ENCODE measurements at regions not wholly inside any gene's neighbourhood (a gene's known extent, or its start where the extent isn't known, plus 50 kb on each side); places are given as distances from the start of the nearest gene placed in this dataset.

DNA sequence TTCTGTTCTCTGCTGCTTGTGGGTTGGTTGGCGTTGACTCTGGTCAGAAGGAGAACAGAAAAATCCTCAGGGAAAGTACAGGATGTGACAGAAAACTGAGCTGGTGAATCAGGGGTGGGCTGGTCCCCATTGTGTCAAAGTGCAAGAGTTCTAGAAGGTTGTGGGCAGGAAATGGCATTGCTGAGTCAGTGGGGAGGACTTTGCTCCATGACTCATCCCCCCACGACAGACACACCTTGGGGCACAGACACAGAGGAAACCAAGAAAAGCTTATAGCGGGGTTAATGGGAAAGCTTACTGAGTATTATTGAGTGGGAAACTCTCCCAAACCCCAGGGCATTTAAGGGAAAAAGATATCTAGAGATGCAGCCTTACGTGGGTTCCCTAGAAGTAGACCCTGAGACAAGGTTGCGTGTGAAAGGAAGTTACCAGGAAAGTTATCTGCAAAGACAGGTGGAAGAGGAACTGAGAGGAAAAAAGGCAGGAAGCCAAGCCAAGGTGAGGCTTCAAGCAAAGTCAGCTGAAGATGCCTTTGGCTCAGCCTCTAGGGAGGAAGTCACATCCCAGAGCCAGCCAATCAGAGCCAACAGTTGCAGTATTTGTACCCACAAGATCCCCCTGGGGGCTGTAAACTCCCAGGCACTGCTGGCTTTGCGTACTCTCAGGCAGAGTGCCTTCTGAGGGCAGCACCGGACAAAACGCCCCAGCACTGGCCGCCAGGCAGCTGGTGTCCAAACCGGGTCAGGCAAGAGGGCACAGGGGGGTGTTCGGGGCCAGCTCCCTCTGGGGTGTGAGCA lies 86.4 kb downstream of the FOXL1 start:
- no peak for DNase-seq

DNA sequence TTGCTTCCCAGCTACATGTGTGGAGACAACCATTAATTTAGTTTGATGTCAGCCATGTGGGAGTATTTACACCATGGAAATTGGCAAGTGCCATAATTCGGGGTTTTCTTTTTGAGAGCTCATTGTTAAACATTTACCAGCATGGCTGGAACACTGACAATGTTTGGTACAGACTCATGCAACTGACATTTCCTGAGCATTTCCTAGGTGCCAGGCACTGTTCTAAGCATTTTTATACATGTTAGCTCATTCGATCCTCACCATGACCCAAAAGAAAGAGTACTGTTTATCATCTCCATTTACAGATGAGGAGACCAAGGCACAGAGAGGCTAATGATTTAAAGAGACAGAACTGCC lies 86.9 kb downstream of the FOXL1 start:
- DNase-seq, result no peak

DNA sequence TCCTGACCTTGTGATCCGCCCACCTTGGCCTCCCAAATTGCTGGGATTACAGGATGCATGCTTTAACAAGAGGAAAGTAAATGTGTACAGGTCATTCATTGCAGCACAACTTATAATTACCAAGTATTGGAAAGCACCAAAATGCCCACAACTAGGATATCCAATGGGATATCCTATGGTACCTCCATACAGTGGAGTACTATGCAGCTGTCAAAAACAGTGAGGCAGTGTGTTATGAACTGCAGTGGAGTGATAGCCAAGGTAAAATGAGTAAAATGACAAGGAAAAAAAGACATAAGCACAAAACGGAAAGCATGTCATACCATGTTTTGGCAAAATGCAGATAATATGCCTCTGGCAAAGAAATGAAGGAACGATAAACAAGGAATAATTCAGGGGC lies 87.6 kb downstream of the FOXL1 start:
- DNase-seq, result no peak

DNA sequence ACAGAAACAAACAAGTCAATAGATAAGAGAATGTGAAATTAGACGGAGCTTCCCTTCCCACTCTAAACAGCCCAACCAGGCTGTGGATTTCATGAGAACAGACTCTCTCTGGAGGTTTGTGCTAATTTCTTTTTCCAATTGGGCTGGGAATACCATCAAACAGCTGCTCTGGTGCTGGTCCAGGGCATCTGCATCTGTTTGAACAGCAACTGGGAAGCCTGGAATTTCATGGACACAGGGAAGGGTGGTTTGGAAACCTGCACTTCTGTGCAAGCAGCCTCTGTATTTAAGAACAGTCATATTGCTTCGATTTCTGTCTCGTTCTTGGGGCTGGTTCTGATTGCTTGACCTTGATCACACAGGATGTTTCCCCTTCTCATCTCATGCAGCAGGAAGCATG lies 88.7 kb downstream of the FOXL1 start:
- DNase-seq, result peak; percentile 59

DNA sequence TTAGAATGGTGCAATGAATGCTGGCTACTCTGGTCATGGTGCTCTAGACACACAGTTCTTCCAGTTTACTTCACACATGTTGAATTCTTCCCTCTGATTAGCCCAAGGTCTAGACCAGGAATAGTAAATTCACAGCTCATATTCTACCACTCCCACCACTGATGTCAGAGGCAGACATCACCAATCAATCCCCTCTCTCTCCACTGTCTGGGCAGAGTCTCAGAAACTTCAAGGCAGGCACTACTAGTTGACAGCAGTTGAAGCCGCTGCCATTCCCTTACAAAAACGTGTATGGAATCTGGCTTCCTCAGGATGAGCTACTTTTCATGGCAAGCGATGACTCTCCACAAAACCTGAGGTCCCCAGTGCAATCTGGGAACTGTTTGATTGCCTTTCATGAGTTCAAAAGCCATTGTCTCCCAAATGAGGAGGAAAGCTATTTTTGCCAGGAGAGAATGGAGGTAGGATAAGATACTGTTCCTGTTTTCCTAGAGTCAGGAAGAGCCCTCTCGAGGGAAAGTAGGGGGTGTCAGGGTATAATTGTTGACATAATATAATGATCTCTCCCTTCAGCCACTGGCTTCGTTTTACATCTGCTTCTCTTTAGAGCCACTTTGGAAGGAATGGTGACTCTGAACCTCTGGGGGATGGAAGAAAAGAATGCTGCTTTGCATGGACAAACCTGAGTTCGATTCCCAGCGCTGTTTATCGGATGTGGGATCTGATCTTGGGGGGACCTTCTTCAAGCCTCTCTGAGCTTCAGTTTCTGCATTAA lies 90.0 kb downstream of the FOXL1 start:
- DNase-seq, result no peak

DNA sequence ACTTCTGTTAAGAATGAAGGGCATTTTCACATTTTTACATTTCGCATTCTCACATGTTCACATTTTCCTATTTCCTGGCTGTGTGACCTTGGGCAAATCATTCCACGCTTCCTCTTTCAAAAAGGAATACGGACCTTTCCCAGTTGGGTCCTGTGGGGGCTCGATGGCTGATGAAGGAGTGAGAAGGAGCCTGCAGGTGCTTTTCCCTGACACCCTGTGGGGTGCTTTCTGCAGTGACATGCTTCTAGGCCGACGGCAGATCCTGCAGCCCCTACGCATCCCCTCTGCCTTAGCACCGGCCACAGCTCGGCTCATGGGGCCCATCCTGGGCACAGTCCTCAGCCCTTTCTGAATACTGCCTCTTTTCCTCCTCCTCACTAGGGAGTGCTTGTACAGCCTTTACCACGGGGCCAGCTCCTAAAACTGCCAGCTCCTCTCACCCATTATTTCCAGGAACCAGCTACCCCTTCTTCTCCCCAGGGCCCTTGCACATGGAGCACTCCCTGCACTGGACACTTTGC lies 91.0 kb downstream of the FOXL1 start:
- no peak for DNase-seq

DNA sequence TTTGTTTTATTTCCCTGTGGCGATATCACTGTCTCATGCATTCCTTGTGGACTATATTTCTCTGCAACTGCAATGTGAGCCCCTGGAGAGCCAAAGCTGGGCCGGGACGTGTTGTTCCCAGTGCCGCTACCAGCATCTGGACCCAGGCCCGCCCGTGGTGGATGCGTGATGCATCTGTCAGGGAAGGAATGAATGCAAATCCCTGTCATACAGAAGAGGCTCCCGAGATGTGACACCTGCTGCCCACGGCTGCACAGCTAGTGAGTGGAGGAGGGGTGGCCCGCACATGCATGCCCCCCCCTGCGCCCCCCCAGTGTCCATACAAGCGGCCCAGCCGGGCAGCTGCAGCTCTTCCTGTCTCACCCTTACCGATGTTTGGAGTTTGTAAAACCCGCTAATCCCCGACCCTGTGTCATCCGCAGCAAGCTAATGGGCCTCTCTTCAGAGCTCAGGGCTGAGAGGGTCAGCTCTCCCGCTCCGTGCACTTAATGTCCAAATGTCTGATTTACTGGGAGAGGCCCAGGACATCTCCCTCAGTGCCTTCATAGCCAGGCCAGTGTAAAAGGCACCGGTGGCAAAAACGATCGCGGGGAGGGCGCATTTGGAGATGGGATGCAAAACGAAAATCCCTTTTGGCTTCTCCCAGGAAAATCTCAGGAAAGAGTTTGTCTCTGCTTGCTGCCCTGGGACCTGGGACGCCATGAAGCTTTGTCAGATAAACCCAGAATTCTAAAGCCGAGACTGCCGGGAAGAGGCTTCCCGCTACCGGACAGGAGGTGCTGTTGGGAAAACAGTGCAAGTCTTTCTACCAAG lies 91.8 kb downstream of the FOXL1 start:
- DNase-seq, result no peak

DNA sequence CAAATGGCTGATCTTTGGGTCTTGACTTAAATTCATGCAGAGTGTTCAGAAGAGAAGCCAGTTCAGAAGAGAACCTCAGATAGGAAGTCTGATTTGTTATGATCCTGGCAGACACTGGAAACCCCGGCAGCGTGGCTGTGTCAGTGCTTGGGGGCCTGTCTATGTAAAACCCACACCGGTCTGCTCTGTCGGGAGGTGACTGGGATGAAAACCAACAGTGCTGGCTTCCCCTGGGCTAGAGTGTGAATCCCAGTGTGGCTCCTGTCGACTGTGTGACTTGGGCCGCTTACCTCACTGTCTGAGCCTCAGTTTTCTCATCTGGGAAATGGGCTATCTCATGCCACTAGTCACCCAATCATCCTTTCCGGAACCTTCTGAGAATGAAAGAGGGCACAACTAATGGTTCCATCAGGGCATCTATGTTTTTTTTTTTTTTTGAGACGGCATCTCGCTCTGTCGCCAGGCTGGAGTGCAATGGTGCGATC lies 92.4 kb downstream of the FOXL1 start:
- no peak for DNase-seq

DNA sequence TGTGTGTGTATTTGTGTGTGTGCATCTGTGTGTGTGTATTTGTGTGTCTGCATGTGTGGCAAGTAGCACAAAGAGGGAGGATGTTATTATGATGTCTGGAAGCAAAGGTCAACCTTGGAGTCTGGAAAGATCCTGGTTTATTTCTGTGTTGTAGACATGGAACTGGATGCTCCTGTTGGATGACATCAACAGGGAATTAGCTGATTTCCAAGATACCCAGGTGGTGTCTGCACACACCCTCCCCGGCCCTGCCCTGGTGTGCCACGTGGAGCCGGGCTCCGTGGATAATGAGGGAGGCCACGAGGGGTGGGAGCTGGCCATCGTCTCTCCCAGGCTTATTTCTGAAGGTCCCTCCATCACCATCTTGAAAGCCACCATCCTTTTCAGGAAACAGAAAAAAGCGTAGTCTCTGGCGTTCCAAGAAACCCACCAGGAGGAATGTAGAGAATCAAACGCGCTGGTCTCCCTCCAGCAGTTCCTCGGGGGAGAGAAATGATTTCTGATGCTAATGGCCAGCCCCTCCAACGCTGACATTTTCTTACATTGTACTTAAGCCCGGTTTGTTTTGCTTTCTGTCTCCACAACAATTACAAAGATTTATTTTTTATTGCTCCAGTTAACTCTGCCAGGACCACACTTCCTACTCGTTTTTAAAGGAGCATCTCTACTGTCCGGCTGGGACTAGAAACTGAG lies 93.3 kb downstream of the FOXL1 start:
- peak; percentile 53 for DNase-seq

DNA sequence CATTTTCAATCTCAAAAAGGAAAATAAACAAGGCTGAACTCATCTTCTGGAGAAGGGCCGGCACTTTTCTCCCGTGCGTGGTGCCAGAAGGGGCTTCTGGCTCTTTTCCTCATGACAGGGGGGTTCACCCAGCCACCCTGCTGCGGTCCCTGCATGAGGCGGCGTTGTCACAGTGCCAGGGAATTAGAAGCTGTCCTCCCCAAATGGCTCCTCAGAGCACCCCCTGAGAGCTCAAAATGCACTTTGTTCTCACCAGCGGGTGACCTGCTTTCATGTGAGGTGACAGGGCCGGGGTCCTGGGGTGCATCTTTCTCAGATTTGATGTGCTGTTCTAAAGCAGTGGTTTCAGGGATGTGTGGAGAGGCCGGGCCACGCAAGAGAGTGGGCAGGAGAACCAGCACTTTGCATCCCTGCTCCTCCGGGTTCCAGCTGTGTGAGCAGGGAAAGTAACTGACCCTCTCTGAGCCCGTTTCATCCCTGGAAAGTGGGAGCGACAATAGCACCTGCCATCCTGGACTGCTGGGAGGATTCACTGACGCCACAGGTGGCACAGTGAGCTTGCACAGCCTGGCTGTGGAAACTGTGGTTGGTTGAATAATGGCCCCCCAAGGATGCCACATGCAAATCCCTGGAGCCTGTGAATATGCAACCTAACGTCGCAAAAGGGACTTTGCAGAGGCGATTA lies 94.0 kb downstream of the FOXL1 start:
- DNase-seq, result no peak

DNA sequence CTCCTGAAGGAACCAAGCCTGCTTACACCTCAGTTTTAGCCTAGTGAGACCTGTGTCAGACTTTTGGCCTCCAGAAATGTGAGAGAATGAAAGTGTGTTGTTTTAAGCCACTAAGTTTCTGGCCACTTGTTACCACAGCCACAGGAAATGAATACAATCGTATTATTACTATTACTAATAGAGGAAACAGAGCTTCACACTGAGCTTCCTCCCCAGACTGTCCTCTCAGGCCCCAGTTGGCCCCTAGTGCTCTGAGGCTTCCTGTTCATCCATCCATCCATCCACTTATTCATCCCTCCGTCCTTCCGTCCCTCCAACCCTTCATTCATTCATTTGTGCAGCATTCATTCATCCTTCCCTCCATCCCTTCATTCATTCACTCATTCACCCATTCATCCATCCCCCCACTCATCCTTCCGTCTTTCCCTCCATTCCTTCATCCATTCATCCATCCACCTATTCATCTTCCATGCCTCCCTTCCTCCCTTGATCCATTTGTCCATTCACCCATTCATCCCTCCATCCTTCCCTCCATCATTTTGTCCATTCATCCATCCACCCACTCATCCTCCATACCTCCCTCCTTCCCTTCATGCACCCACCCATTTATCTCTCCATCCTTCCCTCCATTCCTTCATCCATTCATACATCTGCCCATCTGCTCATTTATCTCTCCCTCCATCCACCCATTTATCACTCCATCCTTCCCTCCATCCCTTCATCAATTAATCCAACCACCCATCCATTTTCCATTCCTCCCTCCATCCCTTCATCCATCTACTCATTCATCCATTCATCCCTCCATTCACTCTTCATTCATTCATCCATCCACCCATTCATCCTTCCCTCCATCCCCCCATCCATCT lies 95.0 kb downstream of the FOXL1 start:
- DNase-seq, result no peak

DNA sequence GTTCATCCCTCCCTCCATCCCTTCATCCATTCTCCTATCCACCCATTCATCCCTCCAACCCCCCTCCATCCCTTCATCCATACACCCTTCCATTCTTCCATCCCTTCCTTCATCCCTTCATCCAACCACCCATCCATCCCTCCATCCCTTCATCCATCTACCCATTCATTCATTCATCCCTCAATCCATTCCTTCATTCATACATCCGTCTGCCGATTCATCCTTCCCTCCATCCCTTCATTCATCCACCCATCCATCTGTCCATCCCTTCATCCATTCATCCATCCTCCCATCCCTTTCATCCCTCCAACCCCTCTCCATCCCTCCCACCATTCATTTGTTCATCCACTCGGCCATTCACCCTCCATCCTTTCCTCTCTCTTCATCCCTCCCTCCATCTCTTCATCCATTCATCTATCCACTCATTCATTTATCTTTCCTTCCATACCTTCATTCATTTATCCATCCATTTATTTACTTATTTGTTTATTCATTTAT lies 95.7 kb downstream of the FOXL1 start:
- DNase-seq, result no peak

DNA sequence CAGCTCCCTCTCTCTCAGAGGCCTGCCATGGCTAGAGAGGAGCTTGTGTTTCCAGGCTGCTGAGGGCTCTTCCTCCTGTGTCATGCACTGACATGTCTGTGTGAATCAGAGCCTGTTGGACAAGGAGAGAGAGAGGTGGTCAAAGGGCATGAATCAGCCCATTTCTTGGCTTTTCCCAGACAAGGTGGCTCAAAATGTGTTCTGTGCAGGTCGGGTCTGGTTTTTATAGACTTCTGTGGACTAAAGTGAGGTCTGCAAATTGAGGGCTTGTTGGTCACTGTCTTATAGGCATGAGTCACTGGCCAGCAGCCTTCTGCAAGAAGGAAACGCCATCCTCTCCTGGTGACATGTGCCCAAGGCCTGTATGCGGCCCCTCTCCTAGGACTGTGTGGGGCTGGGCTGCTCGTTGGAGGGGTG lies 97.9 kb downstream of the FOXL1 start:
- DNase-seq, result no peak

DNA sequence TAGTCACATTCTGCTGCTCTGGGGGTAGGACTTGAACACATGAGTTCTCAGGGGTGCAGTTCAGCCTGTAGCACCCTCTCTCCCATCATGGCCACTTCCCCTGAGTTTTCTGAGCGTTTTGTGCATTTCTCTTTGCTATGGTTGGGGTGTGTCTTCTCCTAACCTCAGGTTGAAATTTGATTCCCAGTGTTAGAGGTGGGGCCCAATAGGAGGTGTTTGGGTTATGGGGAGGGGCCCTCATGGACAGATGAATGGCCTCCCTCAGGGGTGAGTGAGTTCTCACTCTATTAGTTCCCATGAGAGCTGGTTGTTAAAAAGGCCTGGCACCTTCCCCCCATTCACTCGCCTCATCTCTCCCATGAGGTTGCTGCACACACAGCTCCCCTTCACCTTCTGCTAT lies 101.1 kb downstream of the FOXL1 start:
- DNase-seq, result no peak

DNA sequence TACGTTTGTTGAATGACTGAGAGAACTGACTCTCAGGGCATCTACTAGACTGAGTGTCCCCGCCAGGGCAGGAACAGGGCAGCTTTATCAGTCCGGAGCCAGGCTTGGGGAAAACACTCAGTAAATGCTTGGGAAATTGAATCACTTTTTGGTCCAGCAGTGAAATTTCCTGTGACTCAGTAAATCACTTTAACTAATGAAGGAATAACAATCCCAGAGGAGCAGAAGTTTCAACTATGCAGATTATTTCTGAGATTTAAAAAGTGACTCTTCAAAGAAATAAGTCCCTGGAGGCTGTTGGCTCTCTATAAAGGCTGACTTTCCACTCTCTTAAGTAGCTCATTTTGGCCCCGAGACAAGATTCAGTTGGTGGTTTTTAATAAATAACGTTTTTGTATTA lies 101.8 kb downstream of the FOXL1 start:
- no peak for DNase-seq

DNA sequence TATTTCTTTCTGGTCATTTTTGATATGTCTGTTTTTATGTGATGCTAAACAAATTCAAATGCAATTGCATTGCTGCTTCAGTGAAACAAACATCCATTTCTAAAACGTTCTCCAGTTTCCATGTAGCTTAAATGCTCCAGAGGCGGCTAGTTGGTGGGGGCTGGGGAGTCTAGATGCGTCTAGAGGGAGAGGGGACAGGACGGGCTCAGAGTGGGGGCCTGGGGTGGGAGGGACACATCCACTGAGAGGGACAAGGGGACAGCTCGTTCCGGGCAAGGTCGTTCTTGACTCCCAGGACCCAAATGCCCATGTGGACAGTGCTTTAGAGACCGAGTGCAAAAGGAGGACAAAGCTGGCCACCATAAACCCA lies 102.3 kb downstream of the FOXL1 start:
- DNase-seq, result no peak

DNA sequence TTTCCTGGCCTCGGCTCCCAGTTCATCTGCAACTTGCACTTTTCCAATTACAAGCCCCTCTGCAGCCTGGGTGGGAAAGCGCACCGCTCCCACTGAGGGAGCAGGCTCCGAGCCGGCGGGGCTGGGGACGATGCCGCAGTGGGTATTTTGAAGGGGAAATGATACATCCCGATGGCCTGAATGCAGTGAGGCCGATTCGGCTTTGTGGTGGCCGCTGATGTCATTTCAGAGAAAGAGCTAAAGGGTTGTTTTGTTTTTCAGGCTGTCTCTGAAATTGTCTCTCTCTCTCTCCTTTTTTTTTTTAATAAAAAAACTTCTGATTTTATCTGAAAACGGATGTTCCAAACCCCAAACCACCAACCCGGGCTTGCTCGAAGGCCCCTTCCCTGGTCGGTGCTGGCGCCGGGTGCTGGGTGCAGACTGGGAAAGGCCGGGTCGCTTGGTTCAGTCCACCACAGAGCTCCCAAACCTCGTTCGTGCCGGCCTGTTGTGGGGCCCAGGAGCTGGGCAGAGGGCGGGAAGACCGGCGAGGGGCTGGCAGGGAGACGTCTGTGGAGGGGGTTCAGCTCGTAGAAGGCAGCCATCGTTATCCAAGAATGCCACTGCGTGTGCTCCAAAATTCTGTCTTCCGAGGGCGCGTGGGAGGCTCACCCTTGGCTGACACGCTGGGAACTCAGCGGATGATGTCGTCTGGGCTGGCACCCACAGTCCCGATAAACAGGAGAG lies 102.8 kb downstream of the FOXL1 start:
- no peak for DNase-seq

DNA sequence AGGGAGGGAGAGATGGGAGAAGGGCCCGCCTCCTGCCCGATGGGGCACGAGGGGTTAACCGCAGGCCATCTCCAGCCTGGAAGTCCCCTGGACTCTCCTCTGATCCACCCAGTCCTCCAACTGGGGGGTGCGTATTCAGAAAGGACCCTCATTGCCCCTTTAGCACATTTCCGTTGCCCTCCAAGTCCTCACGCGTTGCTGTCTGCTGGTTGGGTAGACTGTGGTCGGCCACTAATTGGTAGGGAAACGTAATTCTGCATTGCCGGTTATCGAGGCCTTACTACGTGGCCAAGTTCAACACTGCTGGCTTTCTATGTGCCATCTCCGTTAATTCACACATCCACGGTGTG lies 103.4 kb downstream of the FOXL1 start:
- no peak for DNase-seq

DNA sequence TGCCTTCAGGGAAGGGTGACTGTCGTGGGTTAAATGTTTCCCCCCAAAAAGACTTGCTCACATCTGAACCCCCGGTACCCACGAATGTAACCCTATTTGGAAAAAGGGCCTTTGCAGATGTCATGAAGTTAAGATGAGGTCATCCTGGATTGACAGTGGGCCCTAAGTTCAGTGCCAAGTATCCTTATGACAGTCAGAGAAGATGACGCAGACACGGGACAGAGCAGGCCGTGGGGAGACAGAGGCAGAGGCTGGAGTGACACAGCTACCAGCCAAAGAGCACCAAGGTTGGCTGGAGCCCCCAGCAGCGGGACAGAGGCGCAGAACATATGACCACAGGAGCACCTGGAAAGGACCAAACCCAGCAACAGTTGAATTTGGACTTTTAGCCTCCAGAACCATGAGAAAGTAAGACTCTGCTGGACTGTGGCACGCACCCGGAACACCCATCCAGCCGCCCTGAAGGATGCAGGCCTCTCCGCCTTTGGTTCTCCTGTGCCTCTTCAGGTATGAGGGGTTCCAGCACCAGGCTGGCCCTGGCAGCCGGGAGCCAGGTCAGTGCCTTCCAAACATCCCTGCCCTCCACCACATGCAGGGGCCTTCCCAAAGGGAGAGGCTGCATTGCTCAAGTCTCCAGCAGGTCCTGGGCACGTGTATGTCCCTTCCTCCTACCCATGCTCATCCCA lies 104.0 kb downstream of the FOXL1 start:
- DNase-seq, result no peak
